Activated T-cell treated with anti-CD3 and anti-CD28 coated beads, Interleukin-2, amount 50 U/mL, for 4 hours (primary cell): ENCODE measurements at regions not wholly inside any gene's neighbourhood (a gene's known extent, or its start where the extent isn't known, plus 50 kb on each side); places are given as distances from the start of the nearest gene placed in this dataset.

Source experiments
- ATAC-seq, 2 donors: fragments of 200-7000 bp; cut with Tn5 transposase; one replicate each; pipeline ENCODE4 v1.10.0; 2021
- DNase-seq: peaks from one replicate; pipeline ENCODE4 v3.0.0-alpha.2; 2020
- H3K27me3 Mint-ChIP-seq: one replicate; pipeline ENCODE4 v1.8.0; 2021; ENCODE audit warnings: low read depth, mixed read lengths
- H3K36me3 Mint-ChIP-seq: one replicate; pipeline ENCODE4 v1.8.0; 2022; ENCODE audit warnings: mixed read lengths; ENCODE audit not compliant: insufficient read depth
- H3K4me1 Mint-ChIP-seq: one replicate; pipeline ENCODE4 v1.8.0; 2021; ENCODE audit warnings: low read depth, mixed read lengths
- H3K4me3 Mint-ChIP-seq: one replicate; pipeline ENCODE4 v1.8.0; 2021; ENCODE audit warnings: mild to moderate bottlenecking, moderate library complexity, mixed read lengths
- H3K9me3 Mint-ChIP-seq: one replicate; pipeline ENCODE4 v1.8.0; 2021; ENCODE audit warnings: mixed read lengths

DNA sequence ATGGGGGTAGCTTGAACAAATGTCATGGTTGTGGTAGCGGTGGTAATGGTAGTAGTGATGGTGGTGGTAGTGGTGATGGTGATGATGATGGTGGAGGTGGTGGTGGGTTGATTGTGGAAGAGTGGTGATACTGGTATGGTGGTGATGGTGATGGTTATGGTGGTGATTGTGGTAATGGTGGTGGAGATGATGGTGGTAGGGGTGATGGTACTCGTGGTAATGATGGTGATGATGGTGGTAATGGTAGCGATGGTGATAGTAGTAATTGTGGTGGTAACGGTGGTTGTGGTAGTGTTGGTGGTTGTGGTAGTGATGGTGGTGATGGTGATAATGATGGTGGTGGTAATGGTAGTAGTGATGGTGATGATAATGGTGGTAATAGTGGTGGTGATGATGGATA, 65.7 kb upstream of the SDK1 start:
- H3K4me1 Mint-ChIP-seq = no peaks in the 10 kb centered on the region

DNA sequence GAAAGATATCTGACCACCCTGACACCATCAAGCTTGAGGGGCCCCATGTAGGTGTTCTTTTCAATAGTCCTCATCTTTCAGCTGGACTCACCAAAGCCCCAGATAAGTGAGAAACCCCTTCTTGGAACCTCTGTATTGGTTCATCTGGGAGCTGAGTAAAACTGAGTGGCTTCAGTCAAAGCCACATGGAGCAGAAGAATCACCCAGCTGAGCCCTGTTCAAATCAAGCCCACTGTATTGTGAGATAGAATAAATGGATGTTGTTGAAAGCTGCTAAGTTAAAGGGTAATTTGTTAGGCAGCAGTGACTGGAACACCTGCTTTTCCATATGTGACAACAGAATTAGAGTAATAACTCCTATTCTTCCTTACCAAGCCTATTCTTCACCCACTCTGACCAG, 64.8 kb upstream of the SDK1 start:
- H3K4me1 Mint-ChIP-seq = no peaks in the 10 kb centered on the region
- peaks cover 17% of the 10 kb centered on the region for H3K9me3 Mint-ChIP-seq

More for the DNA sequence above, 65.7 kb upstream of the SDK1 start:
- H3K36me3 Mint-ChIP-seq = no peaks in the 10 kb centered on the region
- H3K27me3 Mint-ChIP-seq = peaks cover 6% of the 10 kb centered on the region
- H3K9me3 Mint-ChIP-seq = peaks cover 17% of the 10 kb centered on the region
- no peak overlapping the region for H3K4me3 Mint-ChIP-seq
- ATAC-seq (no peak), DNase-seq (no peak)

DNA sequence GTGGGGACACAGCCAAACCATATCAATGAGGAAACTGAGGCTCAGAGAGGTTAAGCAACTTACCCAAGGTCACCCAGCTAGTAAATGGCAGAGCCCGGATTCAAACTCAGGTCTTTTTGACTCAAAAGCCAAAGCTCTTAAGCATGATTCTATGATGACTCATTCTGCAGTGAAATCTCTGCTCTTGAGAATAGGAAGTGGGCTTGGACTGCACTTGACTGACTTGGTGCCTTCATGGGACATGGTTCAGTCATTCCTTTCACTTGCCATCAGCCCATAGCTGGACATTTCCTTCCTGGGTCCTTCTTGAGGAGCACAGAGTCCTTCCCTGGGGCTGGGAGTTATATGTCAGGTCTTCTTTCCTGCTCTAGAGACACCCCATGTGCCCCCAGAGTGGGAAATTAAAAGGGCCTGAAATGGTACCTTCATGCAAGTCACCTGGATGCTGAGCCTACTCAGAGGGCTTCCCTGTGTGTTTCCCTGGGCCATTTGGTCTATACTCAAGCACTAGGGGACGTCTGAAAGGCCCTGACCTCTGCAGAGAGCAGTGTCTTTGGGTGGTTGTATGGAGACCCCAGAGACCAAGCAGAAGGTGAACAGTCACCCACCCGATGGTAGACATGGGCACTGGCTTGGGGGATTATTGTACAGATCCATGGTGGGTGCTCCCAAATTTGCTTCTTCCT, 62.4 kb upstream of the SDK1 start:
- no peaks in the 10 kb centered on the region for H3K4me1 Mint-ChIP-seq
- ATAC-seq = no peak

More for the DNA sequence above, 64.8 kb upstream of the SDK1 start:
- ATAC-seq (no peak), DNase-seq (no peak)
- Mint-ChIP-seq H3K36me3 (no peaks in the 10 kb centered on the region), H3K27me3 (peaks cover 6% of the 10 kb centered on the region), H3K4me3 (no peak overlapping the region)

GRCh38 chr7:3239291-3239691, 61.8 kb upstream of the SDK1 start:
- Mint-ChIP-seq H3K4me3 (no peak overlapping the region), H3K36me3 (no peaks in the 10 kb centered on the region), H3K27me3 (peaks cover 6% of the 10 kb centered on the region), H3K9me3 (peaks cover 17% of the 10 kb centered on the region), H3K4me1 (no peaks in the 10 kb centered on the region)
- DNase-seq (no peak), ATAC-seq (no peak)

More for the DNA sequence above, 62.4 kb upstream of the SDK1 start:
- Mint-ChIP-seq H3K27me3 (peaks cover 6% of the 10 kb centered on the region), H3K9me3 (peaks cover 17% of the 10 kb centered on the region), H3K36me3 (no peaks in the 10 kb centered on the region), H3K4me3 (no peak overlapping the region)
- no peak for DNase-seq

DNA sequence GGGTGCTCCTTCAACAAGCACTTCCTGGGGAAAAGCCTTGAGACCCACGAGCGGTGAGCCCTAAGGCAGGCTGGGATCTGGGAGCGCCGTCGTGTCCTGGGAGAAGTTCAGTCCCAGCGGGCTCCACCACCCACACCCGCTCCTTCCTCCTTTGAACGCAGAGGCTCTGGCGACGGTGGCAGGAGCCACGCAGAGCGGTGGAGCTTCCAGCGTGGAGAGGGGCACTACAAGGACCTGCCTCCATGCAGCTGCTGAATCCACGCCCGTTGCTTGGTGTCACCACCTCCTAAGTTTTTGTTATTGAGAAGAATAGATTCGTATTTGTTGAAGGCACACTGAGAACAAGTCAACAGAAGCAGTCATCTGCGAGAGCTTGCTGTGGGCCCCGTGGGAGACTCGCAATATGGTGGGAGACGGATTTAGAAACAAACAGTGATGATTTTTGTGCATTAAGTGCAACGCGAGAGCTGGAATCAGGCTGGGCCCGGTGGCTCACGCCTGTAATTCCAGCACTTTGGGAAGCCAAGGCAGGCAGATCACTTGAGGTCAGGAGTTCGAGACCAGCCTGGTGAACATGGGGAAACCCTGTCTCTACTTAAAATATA, 60.1 kb upstream of the SDK1 start:
- Mint-ChIP-seq H3K4me1 (no peaks in the 10 kb centered on the region), H3K27me3 (peaks cover 6% of the 10 kb centered on the region), H3K36me3 (no peaks in the 10 kb centered on the region), H3K9me3 (peaks cover 8% of the 10 kb centered on the region), H3K4me3 (no peak overlapping the region)
- ATAC-seq = no peak
- no peak for DNase-seq

DNA sequence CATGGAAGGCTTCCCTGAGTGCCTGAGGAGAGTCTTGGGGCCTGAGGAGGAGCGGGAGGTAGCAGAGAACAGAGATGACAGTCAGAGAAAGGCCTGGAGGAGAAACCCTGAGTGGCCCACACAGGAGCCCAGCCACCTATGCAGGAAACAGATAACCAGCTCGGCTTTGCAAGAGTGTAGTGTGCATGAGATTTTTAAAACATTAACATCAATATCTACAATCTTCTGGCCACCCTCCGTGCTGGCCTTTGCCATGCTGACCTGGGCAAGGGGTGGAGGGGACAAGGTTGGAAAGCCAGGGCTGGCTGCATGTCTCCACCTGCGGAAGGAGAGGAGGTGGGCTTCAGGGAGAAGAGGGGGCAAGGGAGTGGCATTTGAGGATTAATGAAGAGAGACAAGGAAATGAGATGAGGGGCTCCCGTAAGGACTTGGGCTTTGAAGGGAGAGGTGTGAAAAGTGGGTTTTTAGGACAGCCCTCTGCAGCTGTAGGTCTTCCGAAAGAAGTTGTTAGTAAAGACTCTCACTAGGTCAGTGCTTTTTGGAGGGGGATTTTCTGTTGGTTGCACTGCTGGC, 59.3 kb upstream of the SDK1 start:
- ATAC-seq (no peak), DNase-seq (no peak)
- H3K36me3 Mint-ChIP-seq = no peaks in the 10 kb centered on the region
- H3K4me1 Mint-ChIP-seq = no peaks in the 10 kb centered on the region
- H3K27me3 Mint-ChIP-seq = peaks cover 3% of the 10 kb centered on the region
- H3K9me3 Mint-ChIP-seq = peaks cover 6% of the 10 kb centered on the region
- no peak overlapping the region for H3K4me3 Mint-ChIP-seq

- H3K36me3 Mint-ChIP-seq = no peaks in the 10 kb centered on the region
These were observed 58.6 kb upstream of the SDK1 start for GRCh38 chr7:3242398-3242972.

DNA sequence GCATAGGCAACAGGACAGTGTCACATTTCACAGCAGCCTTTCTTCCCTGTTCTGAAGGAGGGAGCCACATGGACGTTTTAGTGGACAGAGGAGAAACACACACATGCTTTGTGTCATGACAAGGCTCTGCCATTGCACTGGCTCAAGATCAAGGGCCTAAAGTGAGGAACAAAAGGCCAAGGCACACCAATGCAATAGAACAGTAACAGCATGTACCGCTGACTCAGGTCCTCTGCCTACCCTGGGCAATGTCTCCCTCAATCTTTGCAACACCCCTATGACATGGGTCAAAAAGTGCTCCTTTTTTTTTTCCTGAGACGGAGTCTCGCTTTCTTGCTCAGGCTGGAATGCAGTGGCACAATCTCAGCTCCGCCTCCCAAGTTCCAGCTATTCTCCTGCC, 57.8 kb upstream of the SDK1 start:
- ATAC-seq (no peak), DNase-seq (no peak)
- Mint-ChIP-seq H3K4me1 (no peaks in the 10 kb centered on the region), H3K27me3 (peaks cover 2% of the 10 kb centered on the region), H3K4me3 (no peak overlapping the region), H3K9me3 (peaks cover 9% of the 10 kb centered on the region), H3K36me3 (no peaks in the 10 kb centered on the region)

More at GRCh38 chr7:3242398-3242972, 58.6 kb upstream of the SDK1 start:
- Mint-ChIP-seq H3K4me1 (no peaks in the 10 kb centered on the region), H3K9me3 (peaks cover 9% of the 10 kb centered on the region), H3K4me3 (no peak overlapping the region), H3K27me3 (peaks cover 5% of the 10 kb centered on the region)
- ATAC-seq = no peak
- no peak for DNase-seq

DNA sequence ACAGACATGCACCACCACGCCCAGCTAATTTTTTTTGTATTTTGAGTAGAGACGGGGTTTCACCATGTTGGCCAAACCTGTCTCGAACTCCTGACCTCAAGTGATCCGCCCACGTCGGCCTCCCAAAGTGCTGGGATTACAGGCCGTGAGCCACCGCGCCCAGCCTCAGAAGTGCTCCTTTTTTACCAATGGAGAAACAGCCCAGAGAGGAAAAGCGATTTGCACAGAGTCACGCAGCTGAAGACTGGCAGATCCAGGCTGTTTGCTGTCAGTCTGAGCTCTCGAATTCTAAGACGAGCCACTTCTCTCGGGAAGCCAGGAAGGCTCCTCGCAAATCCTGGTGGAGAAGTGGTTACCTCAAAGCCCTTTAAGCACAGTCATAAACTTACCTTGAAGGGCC, 57.4 kb upstream of the SDK1 start:
- no peaks in the 10 kb centered on the region for H3K4me1 Mint-ChIP-seq
- H3K36me3 Mint-ChIP-seq = no peaks in the 10 kb centered on the region
- peaks cover 2% of the 10 kb centered on the region for H3K27me3 Mint-ChIP-seq
- H3K4me3 Mint-ChIP-seq = no peak overlapping the region
- H3K9me3 Mint-ChIP-seq = peaks cover 9% of the 10 kb centered on the region
- no peak for ATAC-seq
- no peak for DNase-seq

DNA sequence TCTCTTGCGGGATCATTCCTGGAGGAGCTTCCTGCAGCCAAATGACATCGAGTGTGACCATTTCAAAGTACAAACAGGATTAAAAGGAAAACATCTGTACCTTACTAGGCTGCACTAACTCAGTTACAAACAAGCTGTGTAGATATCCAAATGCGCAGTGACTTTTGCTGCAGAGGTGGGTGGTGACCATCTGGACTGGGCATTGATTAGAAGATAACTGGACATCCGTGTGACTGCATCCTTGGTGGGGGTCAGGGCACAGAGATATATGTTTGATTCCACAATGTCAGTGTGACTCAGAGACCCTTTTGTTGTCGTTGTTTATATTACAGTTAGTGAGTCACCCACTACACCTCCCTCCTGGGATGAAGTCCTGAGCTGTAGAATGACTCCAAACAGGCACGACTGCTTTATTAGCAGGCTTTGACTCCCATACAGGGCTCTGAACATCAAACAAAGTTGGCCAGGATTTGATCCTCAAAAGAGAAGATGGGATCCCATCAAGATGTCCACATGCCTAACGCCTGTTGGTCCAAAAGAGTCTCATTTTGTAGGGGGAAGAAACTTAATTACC, 56.7 kb upstream of the SDK1 start:
- ATAC-seq (no peak), DNase-seq (no peak)
- Mint-ChIP-seq H3K4me3 (no peak overlapping the region), H3K36me3 (no peaks in the 10 kb centered on the region), H3K9me3 (peaks cover 9% of the 10 kb centered on the region), H3K4me1 (no peaks in the 10 kb centered on the region), H3K27me3 (peaks cover 2% of the 10 kb centered on the region)

DNA sequence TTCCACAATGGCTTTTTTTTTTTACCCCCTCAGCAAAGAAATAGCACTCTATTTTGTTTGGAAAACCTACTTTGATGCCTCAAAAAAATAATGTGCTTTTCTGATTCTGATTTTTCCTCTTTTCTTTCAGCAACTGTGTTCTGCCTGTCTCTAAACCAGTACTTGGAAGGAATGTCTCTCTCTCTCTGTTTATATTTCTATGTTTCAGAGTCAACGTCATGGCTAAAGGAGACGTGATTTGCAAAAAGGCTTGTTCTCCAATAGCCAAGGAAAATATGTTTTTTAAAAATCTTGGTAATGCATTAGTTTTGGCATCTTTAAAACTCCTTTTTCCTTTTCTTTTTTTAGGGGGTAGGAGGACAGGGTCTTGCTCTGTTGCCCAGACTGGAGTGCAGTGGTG, 56.0 kb upstream of the SDK1 start:
- Mint-ChIP-seq H3K36me3 (no peaks in the 10 kb centered on the region), H3K4me1 (no peaks in the 10 kb centered on the region), H3K9me3 (peaks cover 9% of the 10 kb centered on the region), H3K27me3 (peaks cover 2% of the 10 kb centered on the region), H3K4me3 (no peak overlapping the region)
- ATAC-seq (no peak), DNase-seq (no peak)

DNA sequence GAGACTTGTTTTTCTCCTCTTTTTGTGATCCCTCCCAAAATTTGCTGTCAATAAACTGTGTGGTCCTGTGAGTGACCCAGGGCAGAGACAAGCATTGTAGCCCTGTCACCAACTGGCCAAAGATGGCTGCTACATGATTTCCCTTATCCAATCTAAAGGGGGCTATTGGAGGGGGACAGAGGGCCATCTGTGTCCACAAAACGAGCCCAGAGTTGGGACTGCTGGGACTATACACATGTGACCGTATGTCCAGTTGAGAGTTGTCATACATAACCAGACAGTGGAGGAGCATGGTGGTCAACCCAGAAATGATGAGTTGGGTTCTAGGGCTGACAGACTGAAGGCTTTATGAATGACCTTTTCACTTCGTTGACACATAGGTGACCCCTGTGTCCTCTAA, 55.3 kb upstream of the SDK1 start:
- ATAC-seq (no peak), DNase-seq (no peak)
- Mint-ChIP-seq H3K4me3 (no peak overlapping the region), H3K4me1 (no peaks in the 10 kb centered on the region), H3K36me3 (no peaks in the 10 kb centered on the region), H3K9me3 (peaks cover 9% of the 10 kb centered on the region), H3K27me3 (peaks cover 2% of the 10 kb centered on the region)

DNA sequence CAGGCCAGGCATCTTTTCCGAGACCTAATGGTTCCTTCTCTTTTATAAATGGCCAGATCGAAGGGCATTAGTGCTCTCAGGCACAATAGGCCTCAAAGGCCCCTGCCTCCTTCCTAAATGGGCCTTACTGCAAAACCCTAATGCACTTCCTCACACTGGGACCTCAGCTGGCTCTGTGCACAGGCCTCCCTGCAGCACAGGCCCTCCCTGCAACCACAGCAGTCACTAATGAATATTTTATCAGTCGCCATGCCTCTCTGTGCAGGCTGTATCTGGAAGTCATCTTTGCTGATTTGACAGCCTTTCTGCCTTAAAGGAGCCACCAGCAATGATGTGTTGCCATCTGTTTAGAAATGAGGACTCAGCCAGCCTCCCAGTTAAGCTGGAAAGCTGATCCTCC, 54.9 kb upstream of the SDK1 start:
- ATAC-seq (no peak), DNase-seq (no peak)
- Mint-ChIP-seq H3K9me3 (peaks cover 9% of the 10 kb centered on the region), H3K4me3 (no peak overlapping the region), H3K4me1 (no peaks in the 10 kb centered on the region), H3K27me3 (peaks cover 2% of the 10 kb centered on the region), H3K36me3 (no peaks in the 10 kb centered on the region)

- Mint-ChIP-seq H3K4me1 (no peaks in the 10 kb centered on the region), H3K4me3 (no peak overlapping the region), H3K9me3 (peaks cover 9% of the 10 kb centered on the region), H3K36me3 (no peaks in the 10 kb centered on the region), H3K27me3 (peaks cover 2% of the 10 kb centered on the region)
- ATAC-seq (no peak), DNase-seq (no peak)
These were observed 54.4 kb upstream of the SDK1 start for GRCh38 chr7:3246651-3247050.
